Loucy (cell line): ENCODE measurements at regions not wholly inside any gene's neighbourhood (a gene's known extent, or its start where the extent isn't known, plus 50 kb on each side); places are given as distances from the start of the nearest gene placed in this dataset.

ENCODE experiments used
- H2AFZ ChIP-seq: fragments of 200-600 bp; sonication (generic); 2 replicates; pipeline ENCODE4 v1.6.0; 2016; ENCODE audit warnings: antibody characterized with exemption, mild to moderate bottlenecking, low read length, moderate library complexity
- H3F3A ChIP-seq: fragments of 200-600 bp; 2 replicates; pipeline ENCODE4 v1.6.0; 2016; ENCODE audit warnings: antibody characterized with exemption, low read depth, mild to moderate bottlenecking
- H3K27me3 ChIP-seq: fragments of 200-600 bp; sonication (generic); 2 replicates; pipeline ENCODE4 v1.6.1; 2014; ENCODE audit warnings: low read length, mild to moderate bottlenecking; ENCODE audit not compliant: insufficient read depth, poor library complexity, severe bottlenecking
- H3K36me3 ChIP-seq: fragments of 200-600 bp; sonication (generic); 2 replicates; pipeline ENCODE4 v1.6.1; 2016; ENCODE audit warnings: low read length; ENCODE audit not compliant: insufficient read depth
- H3K4me1 ChIP-seq: fragments of 200-600 bp; sonication (generic); 2 replicates; pipeline ENCODE4 v1.5.1; 2014; ENCODE audit warnings: low read length, mild to moderate bottlenecking; ENCODE audit not compliant: insufficient read depth, poor library complexity, severe bottlenecking
- H3K4me2 ChIP-seq: fragments of 200-600 bp; sonication (generic); 2 replicates; pipeline ENCODE4 v1.6.0; 2014; ENCODE audit warnings: antibody characterized with exemption, low read length, low read depth, mild to moderate bottlenecking; ENCODE audit not compliant: poor library complexity, severe bottlenecking
- H3K4me3 ChIP-seq: fragments of 200-600 bp; sonication (generic); 2 replicates; pipeline ENCODE4 v1.5.1; 2014; ENCODE audit warnings: low read length, mild to moderate bottlenecking, mixed read lengths; ENCODE audit not compliant: poor library complexity, severe bottlenecking
- H3K79me2 ChIP-seq: fragments of 200-600 bp; sonication (generic); 2 replicates; pipeline ENCODE4 v1.6.1; 2014; ENCODE audit warnings: low read length; ENCODE audit not compliant: insufficient read depth
- H3K9ac ChIP-seq: fragments of 200-600 bp; sonication (generic); 2 replicates; pipeline ENCODE4 v1.6.0; 2014; ENCODE audit warnings: mild to moderate bottlenecking, low read depth, low read length, moderate library complexity; ENCODE audit not compliant: poor library complexity, severe bottlenecking
- H3K9me2 ChIP-seq: fragments of 200-600 bp; sonication (generic); replicated peaks from 2 replicates; pipeline ENCODE4 v1.6.1; 2016; ENCODE audit warnings: low read depth, low read length, mixed read lengths
- H3K9me3 ChIP-seq: fragments of 200-600 bp; sonication (generic); 2 replicates; pipeline ENCODE4 v1.6.1; 2014; ENCODE audit warnings: mild to moderate bottlenecking, antibody characterized with exemption, low read length, low read depth; ENCODE audit not compliant: insufficient read depth
- H4K20me1 ChIP-seq: fragments of 200-600 bp; sonication (generic); 2 replicates; pipeline ENCODE4 v1.6.0; 2014; ENCODE audit warnings: antibody characterized with exemption, low read length, mild to moderate bottlenecking; ENCODE audit not compliant: insufficient read depth, poor library complexity, severe bottlenecking
- EZH2phosphoT487 ChIP-seq: fragments of 200-600 bp; IDR thresholded peaks from 2 replicates; pipeline ENCODE4 v1.6.1; 2018; ENCODE audit warnings: antibody characterized with exemption, mild to moderate bottlenecking, moderate library complexity, borderline replicate concordance
- TF ChIP-seq, protein P1 (sequence below): fragments of 200-600 bp; sonication (generic); conservative IDR thresholded peaks from 2 replicates; pipeline ENCODE4 v1.5.1; 2014; ENCODE audit warnings: mild to moderate bottlenecking, antibody characterized with exemption, low read length

DNA sequence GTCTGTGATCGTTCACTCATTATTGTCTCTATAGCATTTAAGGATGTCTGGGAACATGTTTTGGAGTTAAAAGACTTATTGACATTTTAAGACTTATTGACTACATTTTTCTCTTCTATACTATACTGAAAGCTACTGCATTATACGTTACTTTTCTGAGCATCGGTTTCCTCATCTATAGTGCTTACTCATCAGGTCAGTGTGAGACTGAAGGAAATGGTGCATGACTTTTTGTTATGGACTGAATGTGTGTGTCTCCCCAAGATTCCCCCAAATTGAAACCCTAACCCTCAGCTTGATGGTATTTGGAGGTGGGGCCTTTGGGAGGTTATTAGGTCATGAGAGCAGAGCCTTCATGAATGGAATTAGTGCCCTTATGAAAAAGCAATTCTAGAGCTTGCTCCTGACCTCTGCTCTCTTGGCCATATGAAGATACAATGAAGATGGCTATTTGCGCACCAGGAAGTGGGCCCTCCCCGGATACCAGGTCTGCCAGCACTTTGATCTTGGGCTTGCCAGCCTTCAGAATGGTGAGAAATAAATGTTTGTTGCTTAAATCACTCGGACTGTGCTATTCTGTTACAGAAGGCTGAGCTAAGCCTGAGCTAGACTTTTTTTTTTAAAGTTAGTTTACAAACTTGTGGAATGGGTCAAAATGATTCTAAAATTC is 243.7 kb upstream of the RREB1 start:
- no peaks in the 10 kb centered on the region for H3K4me1 ChIP-seq
- H3K36me3 ChIP-seq: no peaks in the 10 kb centered on the region
- H3K27me3 ChIP-seq: no peaks in the 10 kb centered on the region
- no peaks in the 10 kb centered on the region for H3K9me3 ChIP-seq
- H3K4me3 ChIP-seq: no peak overlapping the region
- no peak for TF ChIP-seq EZH2phosphoT487
- TF ChIP-seq, protein P1, sequence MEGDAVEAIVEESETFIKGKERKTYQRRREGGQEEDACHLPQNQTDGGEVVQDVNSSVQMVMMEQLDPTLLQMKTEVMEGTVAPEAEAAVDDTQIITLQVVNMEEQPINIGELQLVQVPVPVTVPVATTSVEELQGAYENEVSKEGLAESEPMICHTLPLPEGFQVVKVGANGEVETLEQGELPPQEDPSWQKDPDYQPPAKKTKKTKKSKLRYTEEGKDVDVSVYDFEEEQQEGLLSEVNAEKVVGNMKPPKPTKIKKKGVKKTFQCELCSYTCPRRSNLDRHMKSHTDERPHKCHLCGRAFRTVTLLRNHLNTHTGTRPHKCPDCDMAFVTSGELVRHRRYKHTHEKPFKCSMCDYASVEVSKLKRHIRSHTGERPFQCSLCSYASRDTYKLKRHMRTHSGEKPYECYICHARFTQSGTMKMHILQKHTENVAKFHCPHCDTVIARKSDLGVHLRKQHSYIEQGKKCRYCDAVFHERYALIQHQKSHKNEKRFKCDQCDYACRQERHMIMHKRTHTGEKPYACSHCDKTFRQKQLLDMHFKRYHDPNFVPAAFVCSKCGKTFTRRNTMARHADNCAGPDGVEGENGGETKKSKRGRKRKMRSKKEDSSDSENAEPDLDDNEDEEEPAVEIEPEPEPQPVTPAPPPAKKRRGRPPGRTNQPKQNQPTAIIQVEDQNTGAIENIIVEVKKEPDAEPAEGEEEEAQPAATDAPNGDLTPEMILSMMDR: no peak
- no peak overlapping the region for H2AFZ ChIP-seq
- no peaks in the 10 kb centered on the region for H3K79me2 ChIP-seq
- no peaks in the 10 kb centered on the region for H4K20me1 ChIP-seq
- no peaks in the 10 kb centered on the region for H3K9me2 ChIP-seq
- H3F3A ChIP-seq: no peaks in the 10 kb centered on the region
- no peak overlapping the region for H3K9ac ChIP-seq
- H3K4me2 ChIP-seq: no peak overlapping the region

DNA sequence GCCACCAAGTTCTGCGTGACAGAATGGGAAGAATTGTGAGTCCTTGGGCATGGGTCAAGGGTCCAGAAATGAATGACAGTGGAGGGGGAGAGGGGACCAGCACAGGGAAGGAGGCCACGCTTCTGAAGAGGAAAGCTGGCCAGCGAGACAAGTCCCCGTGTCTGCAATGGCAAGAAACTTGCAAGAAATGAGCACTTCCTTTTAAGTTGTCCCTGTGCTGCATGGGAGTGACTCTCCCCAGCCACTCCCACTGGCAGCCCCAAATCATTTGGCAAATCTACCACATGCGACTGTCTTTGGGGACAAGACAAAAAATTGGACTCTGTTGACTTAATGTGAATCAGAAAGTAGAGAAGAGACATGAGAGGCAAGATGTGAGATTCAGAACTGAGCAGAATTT is 242.2 kb upstream of the RREB1 start:
- H3K4me1 ChIP-seq: no peaks in the 10 kb centered on the region
- H4K20me1 ChIP-seq: no peaks in the 10 kb centered on the region
- H2AFZ ChIP-seq: peak overlapping the region; percentile 51; the same call in 1 of the 2 replicates
- H3K79me2 ChIP-seq: no peaks in the 10 kb centered on the region
- no peaks in the 10 kb centered on the region for H3K9me2 ChIP-seq
- H3K9me3 ChIP-seq: no peaks in the 10 kb centered on the region
- no peaks in the 10 kb centered on the region for H3K36me3 ChIP-seq
- H3K27me3 ChIP-seq: no peaks in the 10 kb centered on the region
- H3F3A ChIP-seq: no peaks in the 10 kb centered on the region
- H3K4me3 ChIP-seq: no peak overlapping the region
- TF ChIP-seq EZH2phosphoT487: no peak
- TF ChIP-seq, protein P1: no peak
- H3K4me2 ChIP-seq: no peak overlapping the region
- H3K9ac ChIP-seq: no peak overlapping the region

DNA sequence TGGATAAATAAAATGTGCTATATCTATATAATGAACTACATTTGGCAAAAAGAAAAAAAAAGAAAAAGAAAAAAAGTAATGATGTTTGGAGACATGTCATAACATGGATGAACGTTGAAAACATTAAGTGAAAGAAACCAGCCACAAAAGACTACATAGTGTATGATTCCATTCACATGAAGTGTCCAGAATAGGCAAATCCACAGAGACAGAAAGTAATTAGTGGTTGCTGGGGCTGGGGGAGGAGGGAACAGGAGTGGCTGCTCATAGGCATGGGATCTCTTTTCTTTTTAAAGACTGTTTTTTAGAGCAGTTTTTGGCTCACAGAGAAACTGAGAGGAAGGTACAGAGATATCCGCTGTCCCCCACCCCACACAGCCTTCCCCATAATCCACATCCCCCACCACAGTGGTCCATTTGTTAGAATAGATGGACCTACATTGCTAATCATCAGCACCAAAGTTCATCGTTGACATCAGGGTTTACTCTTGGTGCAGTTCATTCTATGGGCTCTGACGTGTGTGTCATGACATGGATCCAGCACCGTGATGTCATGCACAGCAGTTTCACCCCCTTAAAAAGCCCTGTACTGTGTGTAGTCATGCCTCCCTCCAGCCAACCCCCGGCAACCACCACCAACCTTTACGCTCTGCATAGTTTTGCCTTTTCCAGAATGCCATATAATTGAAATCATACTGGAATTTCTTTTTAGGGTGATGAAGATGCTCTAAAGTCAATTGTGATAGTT is 240.9 kb upstream of the RREB1 start:
- TF ChIP-seq EZH2phosphoT487: no peak
- TF ChIP-seq, protein P1: no peak
- Histone ChIP-seq H3F3A (no peaks in the 10 kb centered on the region), H3K27me3 (no peaks in the 10 kb centered on the region), H4K20me1 (no peaks in the 10 kb centered on the region), H3K4me2 (no peak overlapping the region), H3K79me2 (no peaks in the 10 kb centered on the region), H3K9me3 (no peaks in the 10 kb centered on the region), H3K36me3 (no peaks in the 10 kb centered on the region), H3K9me2 (no peaks in the 10 kb centered on the region), H3K4me3 (no peak overlapping the region), H3K4me1 (no peaks in the 10 kb centered on the region), H3K9ac (no peak overlapping the region), H2AFZ (no peak overlapping the region)
